Neural progenitor cell (in vitro differentiated cells): ENCODE measurements at regions not wholly inside any gene's neighbourhood (a gene's known extent, or its start where the extent isn't known, plus 50 kb on each side); places are given as distances from the start of the nearest gene placed in this dataset.

Source experiments
- DNase-seq: peaks from one replicate; pipeline ENCODE4 v3.0.0-alpha.2; 2016; ENCODE audit warnings: low spot score
- H2AFZ ChIP-seq: fragments of 200-600 bp; sonication (generic); replicated peaks from 2 replicates; pipeline ENCODE4 v1.6.1; 2016; ENCODE audit warnings: antibody characterized with exemption
- H3F3A ChIP-seq: fragments of 200-600 bp; sonication (generic); 2 replicates; pipeline ENCODE4 v1.6.1; 2016; ENCODE audit warnings: antibody characterized with exemption, low read depth
- H3K27ac ChIP-seq: fragments of 200-600 bp; sonication (generic); 2 replicates; pipeline ENCODE4 v1.5.1; 2016; ENCODE audit warnings: mild to moderate bottlenecking
- H3K27me3 ChIP-seq: fragments of 200-600 bp; sonication (generic); 2 replicates; pipeline ENCODE4 v1.6.1; 2016; ENCODE audit warnings: mild to moderate bottlenecking, moderate library complexity
- H3K36me3 ChIP-seq: fragments of 200-600 bp; sonication (generic); 2 replicates; pipeline ENCODE4 v1.5.1; 2016
- H3K4me1 ChIP-seq: fragments of 200-600 bp; sonication (generic); 2 replicates; pipeline ENCODE4 v1.6.1; 2016; ENCODE audit warnings: mixed run types
- H3K4me2 ChIP-seq: fragments of 200-600 bp; sonication (generic); 2 replicates; pipeline ENCODE4 v1.6.1; 2016
- H3K4me3 ChIP-seq: fragments of 200-600 bp; sonication (generic); 2 replicates; pipeline ENCODE4 v1.5.1; 2016
- H3K79me2 ChIP-seq: fragments of 200-600 bp; sonication (generic); 2 replicates; pipeline ENCODE4 v1.6.1; 2016; ENCODE audit warnings: low read depth
- H3K9ac ChIP-seq: fragments of 200-600 bp; sonication (generic); 2 replicates; pipeline ENCODE4 v1.6.1; 2016
- H3K9me3 ChIP-seq: fragments of 200-600 bp; sonication (generic); 2 replicates; pipeline ENCODE4 v1.5.1; 2016; ENCODE audit warnings: low read depth
- H4K20me1 ChIP-seq: fragments of 200-600 bp; sonication (generic); 2 replicates; pipeline ENCODE4 v1.6.1; 2016; ENCODE audit warnings: low read depth
- H3K27ac Mint-ChIP-seq: 3 replicates; pipeline ENCODE4 v1.8.0; 2021; ENCODE audit warnings: mixed read lengths
- H3K27me3 Mint-ChIP-seq: 2 replicates; pipeline ENCODE4 v1.8.0; 2022; ENCODE audit warnings: low read depth, mild to moderate bottlenecking, inconsistent platforms, moderate library complexity, mixed read lengths; ENCODE audit not compliant: insufficient read depth
- H3K36me3 Mint-ChIP-seq: 3 replicates; pipeline ENCODE4 v1.8.0; 2021; ENCODE audit warnings: mixed read lengths
- H3K4me1 Mint-ChIP-seq: 3 replicates; pipeline ENCODE4 v1.8.0; 2021; ENCODE audit warnings: mixed read lengths
- H3K4me3 Mint-ChIP-seq: 3 replicates; pipeline ENCODE4 v1.8.0; 2021; ENCODE audit warnings: mild to moderate bottlenecking, moderate library complexity, mixed read lengths
- H3K9me3 Mint-ChIP-seq: 3 replicates; pipeline ENCODE4 v1.8.0; 2020; ENCODE audit warnings: mixed read lengths
- CTCF ChIP-seq: fragments of 200-600 bp; sonication (generic); IDR thresholded peaks from 2 replicates; pipeline ENCODE4 v1.5.1; 2017; ENCODE audit warnings: antibody characterized with exemption, mild to moderate bottlenecking
- EZH2 ChIP-seq: fragments of 200-600 bp; sonication (generic); IDR thresholded peaks from 2 replicates; pipeline ENCODE4 v1.6.1; 2017; ENCODE audit warnings: antibody characterized with exemption, mild to moderate bottlenecking, moderate library complexity
- EZH2phosphoT487 ChIP-seq: fragments of 200-600 bp; sonication (generic); IDR thresholded peaks from 2 replicates; pipeline ENCODE4 v1.6.1; 2017; ENCODE audit warnings: antibody characterized with exemption

- no peak overlapping the region for H3K27ac ChIP-seq
- TF ChIP-seq EZH2 = no peak
- TF ChIP-seq CTCF = no peak
- TF ChIP-seq EZH2phosphoT487 = no peak
- H3K27me3 Mint-ChIP-seq = peaks cover 13% of the 10 kb centered on the region
Measured at GRCh38 chr9:87337335-87338087, 160.2 kb upstream of the DAPK1 start.

DNA sequence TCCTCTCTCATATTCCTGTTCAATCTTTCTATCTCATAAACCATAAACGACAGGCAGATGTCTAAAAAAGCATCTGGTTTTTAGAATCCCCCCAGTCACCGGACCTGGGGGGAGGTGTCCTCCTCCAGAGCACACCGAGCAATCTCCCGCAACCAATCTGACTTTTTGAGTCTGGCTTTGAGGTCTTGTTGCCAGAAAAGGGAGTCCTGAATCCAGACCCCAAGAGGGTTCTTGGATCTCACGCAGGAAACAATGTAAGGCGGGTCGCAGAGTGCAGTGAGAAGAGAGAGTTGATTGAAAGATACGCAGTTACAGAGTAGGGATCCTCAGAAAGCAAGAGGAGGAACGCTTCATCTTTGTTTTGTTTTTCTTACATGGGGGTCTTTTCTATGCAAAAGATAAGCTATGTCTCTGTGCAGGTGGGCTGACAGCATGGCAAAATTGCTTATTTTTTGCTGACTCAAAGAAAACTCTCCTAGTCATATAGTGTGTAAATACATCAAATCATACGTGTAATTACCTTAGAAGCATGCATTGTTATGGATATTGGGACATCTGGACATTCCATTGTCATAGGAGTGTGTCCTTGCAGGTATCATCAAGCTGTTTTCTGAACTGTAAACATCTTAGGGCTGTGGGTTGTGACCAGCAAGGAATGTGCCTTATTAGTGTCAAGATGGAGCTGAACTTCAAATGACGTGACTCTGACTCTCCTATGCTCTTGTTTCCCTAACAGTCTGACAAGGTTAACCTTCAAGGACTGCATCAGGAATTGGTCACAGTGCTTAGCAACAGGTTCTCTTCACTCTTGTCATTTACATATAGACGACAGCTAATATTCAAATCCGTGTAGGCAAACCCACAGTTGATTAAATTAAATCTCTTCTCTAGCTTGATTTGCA lies 159.3 kb upstream of the DAPK1 start:
- peak overlapping the region; percentile 84 for H3K4me3 Mint-ChIP-seq
- Histone ChIP-seq H3K27me3 (peaks cover 19% of the 10 kb centered on the region), H3K9me3 (no peaks in the 10 kb centered on the region), H2AFZ (peak overlapping the region; percentile 79), H3K4me3 (peak overlapping the region; percentile 67), H3K27ac (no peak overlapping the region), H3K9ac (no peak overlapping the region), H3F3A (no peaks in the 10 kb centered on the region), H3K4me2 (peak overlapping the region; percentile 85), H4K20me1 (no peaks in the 10 kb centered on the region), H3K4me1 (peaks cover 15% of the 10 kb centered on the region), H3K36me3 (no peaks in the 10 kb centered on the region), H3K79me2 (no peaks in the 10 kb centered on the region)
- no peak for TF ChIP-seq CTCF
- no peak for TF ChIP-seq EZH2phosphoT487
- no peak for TF ChIP-seq EZH2
- H3K4me1 Mint-ChIP-seq = peaks cover 16% of the 10 kb centered on the region
- H3K27ac Mint-ChIP-seq = no peak overlapping the region
- H3K27me3 Mint-ChIP-seq = peaks cover 12% of the 10 kb centered on the region
- H3K9me3 Mint-ChIP-seq = peaks cover 2% of the 10 kb centered on the region
- H3K36me3 Mint-ChIP-seq = no peaks in the 10 kb centered on the region
- DNase-seq = peak; percentile 17

More at GRCh38 chr9:87337335-87338087, 160.2 kb upstream of the DAPK1 start:
- H3K79me2 ChIP-seq = no peaks in the 10 kb centered on the region
- peak overlapping the region; percentile 79 for H2AFZ ChIP-seq
- peaks cover 3% of the 10 kb centered on the region for H3K9me3 Mint-ChIP-seq
- peak overlapping the region; percentile 85 for H3K4me2 ChIP-seq
- no peaks in the 10 kb centered on the region for H4K20me1 ChIP-seq
- H3K4me1 Mint-ChIP-seq = peaks cover 16% of the 10 kb centered on the region
- peak; percentile 47 for DNase-seq
- no peaks in the 10 kb centered on the region for H3K9me3 ChIP-seq
- H3K9ac ChIP-seq = no peak overlapping the region
- H3K4me1 ChIP-seq = peaks cover 15% of the 10 kb centered on the region
- no peaks in the 10 kb centered on the region for H3F3A ChIP-seq
- H3K36me3 ChIP-seq = no peaks in the 10 kb centered on the region
- no peak overlapping the region for H3K27ac Mint-ChIP-seq
- H3K36me3 Mint-ChIP-seq = no peaks in the 10 kb centered on the region
- H3K4me3 Mint-ChIP-seq = peak overlapping the region; percentile 84
- H3K27me3 ChIP-seq = peaks cover 19% of the 10 kb centered on the region
- peak overlapping the region; percentile 67 for H3K4me3 ChIP-seq

DNA sequence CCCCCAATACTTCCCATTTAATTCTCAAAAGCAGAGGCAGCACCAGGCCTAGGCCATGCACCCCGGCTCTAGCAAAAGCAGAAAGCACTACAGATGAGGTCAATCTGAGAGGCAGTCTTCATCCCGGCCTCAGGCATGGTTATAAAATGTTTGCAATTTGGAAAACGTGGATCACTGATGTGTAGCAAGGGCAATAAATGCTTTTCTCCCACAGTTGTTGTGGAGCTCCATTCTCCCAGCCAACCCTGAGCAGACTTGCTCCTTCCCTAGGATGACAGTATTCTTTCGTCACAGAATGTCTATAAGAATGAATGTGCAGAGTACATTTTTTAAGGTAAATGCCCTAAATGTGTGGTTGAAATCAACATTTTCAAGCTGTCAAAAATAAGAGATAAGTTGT lies 157.3 kb upstream of the DAPK1 start:
- peaks cover 9% of the 10 kb centered on the region for H3K27me3 Mint-ChIP-seq
- Histone ChIP-seq H3K4me1 (peaks cover 15% of the 10 kb centered on the region), H4K20me1 (no peaks in the 10 kb centered on the region), H3F3A (no peaks in the 10 kb centered on the region), H3K27ac (no peak overlapping the region), H3K9me3 (no peaks in the 10 kb centered on the region), H3K36me3 (no peaks in the 10 kb centered on the region), H3K79me2 (no peaks in the 10 kb centered on the region), H3K27me3 (peaks cover 19% of the 10 kb centered on the region), H2AFZ (no peak overlapping the region), H3K4me3 (no peak overlapping the region), H3K9ac (no peak overlapping the region), H3K4me2 (no peak overlapping the region)
- DNase-seq = no peak
- peaks cover 16% of the 10 kb centered on the region for H3K4me1 Mint-ChIP-seq
- no peak overlapping the region for H3K4me3 Mint-ChIP-seq
- no peaks in the 10 kb centered on the region for H3K9me3 Mint-ChIP-seq
- no peak overlapping the region for H3K27ac Mint-ChIP-seq
- no peaks in the 10 kb centered on the region for H3K36me3 Mint-ChIP-seq
- no peak for TF ChIP-seq EZH2phosphoT487
